T-helper 1 cell treated with Interleukin-12 subunit alpha and Interleukin-12 subunit beta and Interleukin-4 antibody, amounts not matched to agents 30 μg/mL and 1 μg/mL, for 36 hours (primary cell): ENCODE measurements at regions not wholly inside any gene's neighbourhood (a gene's known extent, or its start where the extent isn't known, plus 50 kb on each side); places are given as distances from the start of the nearest gene placed in this dataset.
"Not testable (repeated sequence)": the region's sequence is repeated elsewhere in the genome, so short reads cannot be mapped to it uniquely, and the experiment has no call there.

Experiments
- H3K27ac Mint-ChIP-seq: one replicate; pipeline ENCODE4 v1.8.0; 2021; ENCODE audit warnings: mild to moderate bottlenecking, mixed read lengths
- H3K27me3 Mint-ChIP-seq: one replicate; pipeline ENCODE4 v1.8.0; 2021; ENCODE audit warnings: low read depth, mixed read lengths
- H3K36me3 Mint-ChIP-seq: one replicate; pipeline ENCODE4 v1.8.0; 2021; ENCODE audit warnings: low read depth, mixed read lengths
- H3K4me1 Mint-ChIP-seq: one replicate; pipeline ENCODE4 v1.8.0; 2021; ENCODE audit warnings: low read depth, mixed read lengths
- H3K4me3 Mint-ChIP-seq: one replicate; pipeline ENCODE4 v1.8.0; 2021; ENCODE audit warnings: mild to moderate bottlenecking, moderate library complexity, mixed read lengths
- H3K9me3 Mint-ChIP-seq: one replicate; pipeline ENCODE4 v1.8.0; 2021; ENCODE audit warnings: mixed read lengths

- no peak overlapping the region for H3K4me3 Mint-ChIP-seq
- no peak overlapping the region for H3K27ac Mint-ChIP-seq
- H3K36me3 Mint-ChIP-seq, result peaks cover 5% of the 10 kb centered on the region
- no peaks in the 10 kb centered on the region for H3K9me3 Mint-ChIP-seq
- peaks cover 22% of the 10 kb centered on the region for H3K27me3 Mint-ChIP-seq
- H3K4me1 Mint-ChIP-seq, result peaks cover 35% of the 10 kb centered on the region
These were observed 125.7 kb upstream of the AFDN start for GRCh38 chr6:167701010-167701409.

GRCh38 chr6:167702241-167702827, 124.4 kb upstream of the AFDN start:
- no peak overlapping the region for H3K4me3 Mint-ChIP-seq
- no peak overlapping the region for H3K27ac Mint-ChIP-seq
- H3K27me3 Mint-ChIP-seq, result peaks cover 31% of the 10 kb centered on the region
- H3K36me3 Mint-ChIP-seq, result peaks cover 5% of the 10 kb centered on the region
- no peaks in the 10 kb centered on the region for H3K9me3 Mint-ChIP-seq
- peaks cover 44% of the 10 kb centered on the region for H3K4me1 Mint-ChIP-seq

DNA sequence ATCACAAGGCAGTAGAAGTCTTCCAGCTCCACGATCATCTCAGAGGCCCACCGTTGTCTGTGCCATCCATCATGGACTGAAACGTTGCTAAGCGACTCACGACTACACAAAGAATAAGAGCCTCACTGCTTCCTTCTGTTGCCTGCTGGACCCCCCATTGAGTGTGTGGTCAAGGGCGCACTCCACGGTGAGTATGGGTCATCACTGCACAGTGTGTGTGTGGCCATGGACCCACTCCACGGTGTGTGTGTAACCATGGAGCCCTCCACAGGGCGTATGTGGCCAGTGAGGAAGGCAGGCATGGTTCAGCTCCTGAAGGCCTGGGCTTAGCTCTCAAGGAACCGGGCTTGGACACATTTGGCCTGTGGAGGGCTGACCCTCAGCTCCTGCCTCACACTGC, 123.4 kb upstream of the AFDN start:
- Mint-ChIP-seq H3K27ac (no peak overlapping the region), H3K9me3 (no peaks in the 10 kb centered on the region), H3K36me3 (peaks cover 5% of the 10 kb centered on the region), H3K4me1 (peaks cover 47% of the 10 kb centered on the region), H3K27me3 (peaks cover 39% of the 10 kb centered on the region), H3K4me3 (no peak overlapping the region)

DNA sequence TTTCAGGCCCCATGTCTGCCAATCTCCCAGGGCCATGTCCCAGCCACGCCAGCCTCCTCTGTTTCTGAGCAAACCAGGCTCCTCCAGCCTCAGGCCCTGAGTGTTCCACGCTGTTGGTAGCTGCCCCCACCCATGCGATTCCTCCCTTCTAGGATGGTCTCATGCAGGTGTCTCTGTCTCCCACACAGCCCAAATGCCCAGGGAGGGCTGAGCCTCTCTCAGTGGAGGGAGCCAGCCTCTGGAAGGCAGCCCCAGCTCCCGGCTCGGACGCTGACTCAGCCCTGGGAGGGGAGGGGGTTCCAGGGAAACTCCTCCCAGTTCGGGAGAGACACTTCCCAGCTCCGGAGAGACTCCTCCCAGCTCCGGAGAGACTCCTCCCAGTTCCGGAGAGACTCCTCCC, 122.9 kb upstream of the AFDN start:
- no peaks in the 10 kb centered on the region for H3K9me3 Mint-ChIP-seq
- no peak overlapping the region for H3K27ac Mint-ChIP-seq
- H3K27me3 Mint-ChIP-seq, result peaks cover 43% of the 10 kb centered on the region
- H3K4me1 Mint-ChIP-seq, result peaks cover 51% of the 10 kb centered on the region
- H3K36me3 Mint-ChIP-seq, result peaks cover 5% of the 10 kb centered on the region
- no peak overlapping the region for H3K4me3 Mint-ChIP-seq

DNA sequence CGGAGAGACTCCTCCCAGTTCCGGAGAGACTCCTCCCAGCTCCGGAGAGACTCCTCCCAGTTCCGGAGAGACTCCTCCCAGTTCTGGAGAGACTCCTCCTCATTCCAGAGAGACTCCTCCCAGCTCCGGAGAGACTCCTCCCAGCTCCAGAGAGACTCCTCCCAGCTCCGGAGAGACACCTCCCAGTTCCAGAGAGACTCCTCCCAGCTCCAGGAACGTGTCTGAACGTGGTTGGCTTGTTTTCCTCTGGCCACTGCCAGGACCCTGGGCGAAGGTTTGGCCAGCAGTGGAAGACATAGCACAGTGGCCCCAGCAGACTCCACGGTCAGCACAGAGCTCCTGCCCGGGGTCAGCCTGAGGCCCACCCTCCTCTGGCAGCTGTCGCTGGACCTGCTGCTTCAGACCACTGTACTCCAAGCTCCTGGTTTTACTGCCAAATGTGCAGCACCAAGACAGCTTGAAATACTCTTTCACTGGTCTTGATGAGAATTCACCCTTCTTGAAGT, 122.3 kb upstream of the AFDN start:
- peaks cover 50% of the 10 kb centered on the region for H3K27me3 Mint-ChIP-seq
- H3K9me3 Mint-ChIP-seq, result no peaks in the 10 kb centered on the region
- no peak overlapping the region for H3K27ac Mint-ChIP-seq
- no peak overlapping the region for H3K4me3 Mint-ChIP-seq
- peaks cover 50% of the 10 kb centered on the region for H3K4me1 Mint-ChIP-seq
- H3K36me3 Mint-ChIP-seq, result peaks cover 5% of the 10 kb centered on the region

GRCh38 chr6:167705211-167705750, 121.4 kb upstream of the AFDN start:
- Mint-ChIP-seq H3K9me3 (no peaks in the 10 kb centered on the region), H3K27ac (no peak overlapping the region), H3K27me3 (peaks cover 56% of the 10 kb centered on the region), H3K4me3 (no peak overlapping the region), H3K36me3 (peaks cover 5% of the 10 kb centered on the region), H3K4me1 (peaks cover 46% of the 10 kb centered on the region)

GRCh38 chr6:167706313-167707109, 120.2 kb upstream of the AFDN start:
- Mint-ChIP-seq H3K4me3 (peak overlapping the region; percentile 61), H3K27ac (peak overlapping the region; percentile 91), H3K9me3 (no peaks in the 10 kb centered on the region), H3K36me3 (no peaks in the 10 kb centered on the region), H3K4me1 (peaks cover 38% of the 10 kb centered on the region), H3K27me3 (peaks cover 60% of the 10 kb centered on the region)

- no peak overlapping the region for H3K4me3 Mint-ChIP-seq
- peak overlapping the region; percentile 0 for H3K27ac Mint-ChIP-seq
- H3K36me3 Mint-ChIP-seq, result no peaks in the 10 kb centered on the region
- peaks cover 36% of the 10 kb centered on the region for H3K4me1 Mint-ChIP-seq
- H3K27me3 Mint-ChIP-seq, result peaks cover 67% of the 10 kb centered on the region
- no peaks in the 10 kb centered on the region for H3K9me3 Mint-ChIP-seq
These were observed 118.8 kb upstream of the AFDN start for GRCh38 chr6:167707686-167708500.

DNA sequence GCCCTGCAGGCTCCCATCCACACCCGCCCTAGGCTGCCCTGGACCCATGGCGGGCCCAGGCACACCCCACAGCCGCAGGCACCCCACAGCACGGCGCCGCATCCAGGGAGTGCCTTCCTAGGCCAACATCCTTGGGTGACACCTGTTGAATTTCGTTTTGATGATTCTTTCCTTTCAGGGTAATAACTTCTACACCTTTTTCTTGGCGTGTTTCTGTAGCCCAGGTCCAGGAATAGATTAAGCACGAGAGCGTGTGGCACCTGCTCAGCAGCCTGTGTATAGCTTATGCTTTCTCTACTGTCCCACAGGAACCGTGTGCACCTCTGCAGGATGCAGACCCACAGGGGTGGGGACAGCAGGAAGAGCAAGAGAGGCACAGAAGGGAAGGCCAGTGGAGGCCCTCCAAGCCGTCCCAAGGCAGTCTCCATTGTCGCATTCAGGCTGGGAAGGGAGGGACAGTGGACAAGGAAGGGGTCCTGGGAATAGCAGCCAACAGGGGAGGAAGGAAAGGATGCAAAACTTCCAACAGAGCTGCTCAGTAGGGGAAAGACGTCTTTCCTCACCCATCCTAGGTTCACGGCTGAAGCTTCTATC, 118.1 kb upstream of the AFDN start:
- Mint-ChIP-seq H3K4me3 (no peak overlapping the region), H3K36me3 (no peaks in the 10 kb centered on the region), H3K27ac (no peak overlapping the region), H3K4me1 (peaks cover 37% of the 10 kb centered on the region), H3K9me3 (no peaks in the 10 kb centered on the region), H3K27me3 (peaks cover 74% of the 10 kb centered on the region)

- Mint-ChIP-seq H3K27ac (no peak overlapping the region), H3K9me3 (no peaks in the 10 kb centered on the region), H3K27me3 (peaks cover 80% of the 10 kb centered on the region), H3K4me3 (no peak overlapping the region), H3K36me3 (no peaks in the 10 kb centered on the region), H3K4me1 (peaks cover 39% of the 10 kb centered on the region)
These were observed 117.5 kb upstream of the AFDN start for GRCh38 chr6:167709196-167709595.

GRCh38 chr6:167709776-167710336, 116.9 kb upstream of the AFDN start:
- not testable (repeated sequence) for H3K4me3 Mint-ChIP-seq, H3K27ac Mint-ChIP-seq, H3K36me3 Mint-ChIP-seq, H3K9me3 Mint-ChIP-seq
- Mint-ChIP-seq H3K27me3 (peaks cover 84% of the 10 kb centered on the region), H3K4me1 (peaks cover 37% of the 10 kb centered on the region)

DNA sequence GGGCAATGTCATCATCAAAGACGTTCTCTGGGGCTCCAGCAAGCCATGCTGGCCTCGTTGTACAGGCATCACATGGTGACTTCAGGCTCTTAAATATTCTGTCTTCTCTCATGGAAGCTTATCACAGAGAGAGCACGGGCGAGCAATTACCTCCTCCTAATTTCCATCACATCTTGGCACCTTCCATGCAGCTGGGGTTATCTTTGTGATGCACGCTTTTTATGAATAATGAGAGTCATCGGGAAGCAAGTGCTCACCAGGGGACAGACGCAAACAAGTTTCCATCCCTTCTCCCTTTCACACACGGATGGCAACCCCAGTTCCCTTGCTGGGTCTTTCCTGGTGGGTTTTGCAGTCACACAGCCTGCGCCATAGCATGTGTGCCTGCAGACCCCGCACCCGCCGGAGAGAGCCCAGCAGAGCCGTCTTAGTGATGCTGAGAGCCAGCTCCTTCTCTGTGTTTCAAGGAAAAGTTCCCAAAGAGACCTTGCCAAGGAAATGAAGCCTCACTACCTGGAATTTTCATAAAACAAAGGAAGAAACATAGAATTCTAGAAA, 116.3 kb upstream of the AFDN start:
- Mint-ChIP-seq H3K27me3 (peaks cover 86% of the 10 kb centered on the region), H3K4me3 (no peak overlapping the region), H3K4me1 (peaks cover 32% of the 10 kb centered on the region), H3K27ac (no peak overlapping the region), H3K36me3 (no peaks in the 10 kb centered on the region), H3K9me3 (no peaks in the 10 kb centered on the region)

DNA sequence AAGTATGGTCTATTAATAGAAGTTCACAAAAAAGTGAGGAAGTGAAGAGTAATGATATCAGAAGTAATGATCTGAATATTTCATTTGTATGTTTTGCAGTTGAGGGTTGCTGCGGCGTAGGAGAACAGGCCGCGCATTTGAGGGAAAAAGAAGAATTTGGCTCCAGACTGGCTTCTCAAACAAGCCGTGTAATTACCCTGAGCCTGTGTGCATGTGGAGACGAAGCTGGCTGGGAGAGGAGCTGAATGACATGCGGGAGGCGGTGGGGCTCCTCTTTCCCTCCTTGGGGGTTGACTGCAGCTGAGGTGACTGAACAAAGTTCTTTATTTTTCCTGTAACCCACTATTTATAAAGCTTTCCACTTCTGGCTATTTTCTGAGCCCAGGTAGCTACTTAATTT, 115.5 kb upstream of the AFDN start:
- H3K4me1 Mint-ChIP-seq, result peaks cover 27% of the 10 kb centered on the region
- peaks cover 92% of the 10 kb centered on the region for H3K27me3 Mint-ChIP-seq
- no peak overlapping the region for H3K4me3 Mint-ChIP-seq
- no peaks in the 10 kb centered on the region for H3K9me3 Mint-ChIP-seq
- H3K27ac Mint-ChIP-seq, result no peak overlapping the region
- H3K36me3 Mint-ChIP-seq, result no peaks in the 10 kb centered on the region
